WTC11 (cell line): ENCODE measurements at regions not wholly inside any gene's neighbourhood (a gene's known extent, or its start where the extent isn't known, plus 50 kb on each side); places are given as distances from the start of the nearest gene placed in this dataset.

Source experiments
- ATAC-seq: fragments of 200-7000 bp; cut with Tn5 transposase; 2 replicates; pipeline ENCODE4 v1.10.0; 2021; ENCODE audit warnings: mild to moderate bottlenecking, moderate library complexity
- CTCF ChIA-PET: fragments of 300-600 bp; sonication (Branson Sonifier 250); formaldehyde crosslinking; loops from one replicate; lab custom pipeline; 2021; ENCODE audit warnings: antibody characterized with exemption; lab: Charles Lee
- POLR2A ChIA-PET: fragments of 350-600 bp; sonication (Branson Sonifier 250); formaldehyde crosslinking; loops from one replicate; lab custom pipeline; 2021; ENCODE audit warnings: antibody characterized with exemption; lab: Charles Lee
- DNase-seq: peaks from one replicate; pipeline ENCODE4 v3.0.0; 2021; ENCODE audit warnings: low spot score
- H3K27ac Mint-ChIP-seq: 2 replicates; pipeline ENCODE4 v1.8.0; 2021; ENCODE audit warnings: mixed read lengths
- H3K27me3 Mint-ChIP-seq: 2 replicates; pipeline ENCODE4 v1.8.0; 2021; ENCODE audit warnings: low read depth, mild to moderate bottlenecking, moderate library complexity, mixed read lengths
- H3K36me3 Mint-ChIP-seq: 2 replicates; pipeline ENCODE4 v1.8.0; 2021; ENCODE audit warnings: mixed read lengths
- H3K4me1 Mint-ChIP-seq: 2 replicates; pipeline ENCODE4 v1.8.0; 2022; ENCODE audit warnings: mixed read lengths
- H3K4me3 Mint-ChIP-seq: 2 replicates; pipeline ENCODE4 v1.8.0; 2021; ENCODE audit warnings: mild to moderate bottlenecking, moderate library complexity, mixed read lengths
- H3K9me3 Mint-ChIP-seq: 2 replicates; pipeline ENCODE4 v1.8.0; 2021; ENCODE audit warnings: mixed read lengths
- ESRRA ChIP-seq: sonication (generic); formaldehyde crosslinking; IDR thresholded peaks from 2 replicates; pipeline ENCODE4 v1.8.1; 2022; ENCODE audit warnings: mild to moderate bottlenecking, missing genetic modification reagents, borderline replicate concordance
- FOXP1 ChIP-seq: sonication (generic); formaldehyde crosslinking; IDR thresholded peaks from 2 replicates; pipeline ENCODE4 v1.8.0; 2022; ENCODE audit warnings: missing genetic modification reagents, mild to moderate bottlenecking, moderate library complexity, borderline replicate concordance
- JAZF1 ChIP-seq: fragments of 250-450 bp; sonication (Bioruptor Pico); IDR thresholded peaks from 2 replicates; pipeline ENCODE4 v1.9.0; 2021; ENCODE audit warnings: moderate library complexity, mild to moderate bottlenecking, inconsistent platforms
- JUN ChIP-seq: sonication (generic); formaldehyde crosslinking; IDR thresholded peaks from 2 replicates; pipeline ENCODE4 v1.8.0; 2023; ENCODE audit warnings: mild to moderate bottlenecking, missing genetic modification reagents
- KAT7 ChIP-seq: sonication (generic); formaldehyde crosslinking; IDR thresholded peaks from 2 replicates; pipeline ENCODE4 v1.8.1; 2023; ENCODE audit warnings: missing genetic modification reagents, mild to moderate bottlenecking, borderline replicate concordance
- MAX ChIP-seq: sonication (generic); formaldehyde crosslinking; IDR thresholded peaks from 2 replicates; pipeline ENCODE4 v1.8.0; 2022; ENCODE audit warnings: mild to moderate bottlenecking, missing genetic modification reagents
- NFE2L1 ChIP-seq: sonication (generic); formaldehyde crosslinking; IDR thresholded peaks from 2 replicates; pipeline ENCODE4 v1.8.1; 2023; ENCODE audit warnings: missing genetic modification reagents
- NFYB ChIP-seq: sonication (generic); formaldehyde crosslinking; conservative IDR thresholded peaks from 2 replicates; pipeline ENCODE4 v1.8.0; 2022; ENCODE audit warnings: low read depth, missing genetic modification reagents
- NR2C2 ChIP-seq: sonication (generic); formaldehyde crosslinking; IDR thresholded peaks from 2 replicates; pipeline ENCODE4 v1.8.0; 2022; ENCODE audit warnings: mild to moderate bottlenecking, missing genetic modification reagents
- OVOL2 ChIP-seq: fragments of 250-450 bp; sonication (Bioruptor Pico); IDR thresholded peaks from 2 replicates; pipeline ENCODE4 v1.9.0; 2021; ENCODE audit warnings: mild to moderate bottlenecking, borderline replicate concordance
- SMAD3 ChIP-seq: sonication (generic); formaldehyde crosslinking; IDR thresholded peaks from 2 replicates; pipeline ENCODE4 v1.8.0; 2022; ENCODE audit warnings: missing genetic modification reagents, mild to moderate bottlenecking, borderline replicate concordance
- SMAD4 ChIP-seq: sonication (generic); formaldehyde crosslinking; IDR thresholded peaks from 2 replicates; pipeline ENCODE4 v1.8.0; 2022; ENCODE audit warnings: mild to moderate bottlenecking, missing genetic modification reagents
- SP1 ChIP-seq: sonication (generic); formaldehyde crosslinking; conservative IDR thresholded peaks from 2 replicates; pipeline ENCODE4 v1.8.1; 2022; ENCODE audit warnings: missing genetic modification reagents
- TEAD4 ChIP-seq: sonication (generic); formaldehyde crosslinking; IDR thresholded peaks from 2 replicates; pipeline ENCODE4 v1.8.0; 2022; ENCODE audit warnings: mild to moderate bottlenecking, missing genetic modification reagents
- TP53 ChIP-seq: sonication (generic); formaldehyde crosslinking; IDR thresholded peaks from 2 replicates; pipeline ENCODE4 v1.8.1; 2023; ENCODE audit warnings: mild to moderate bottlenecking, missing genetic modification reagents
- ZNF416 ChIP-seq: fragments of 250-450 bp; sonication (Bioruptor Pico); IDR thresholded peaks from 2 replicates; pipeline ENCODE4 v1.9.0; 2021; ENCODE audit warnings: mild to moderate bottlenecking, inconsistent platforms
- TF ChIP-seq, protein P1 (sequence below): sonication (generic); formaldehyde crosslinking; IDR thresholded peaks from 2 replicates; pipeline ENCODE4 v1.8.1; 2022; ENCODE audit warnings: low read depth, mild to moderate bottlenecking, moderate library complexity, missing genetic modification reagents, borderline replicate concordance
- TF ChIP-seq, protein P2 (sequence below): sonication (generic); formaldehyde crosslinking; IDR thresholded peaks from 2 replicates; pipeline ENCODE4 v1.8.1; 2023; ENCODE audit warnings: mild to moderate bottlenecking, missing genetic modification reagents, moderate library complexity
- TF ChIP-seq, protein P3 (sequence below): fragments of 250-450 bp; sonication (Bioruptor Pico); IDR thresholded peaks from 2 replicates; pipeline ENCODE4 v1.9.0; 2021; ENCODE audit warnings: mild to moderate bottlenecking
- TF ChIP-seq, protein P4 (sequence below): fragments of 250-450 bp; sonication (Bioruptor Pico); IDR thresholded peaks from 2 replicates; pipeline ENCODE4 v1.9.0; 2021; ENCODE audit warnings: moderate library complexity, mild to moderate bottlenecking, inconsistent platforms, borderline replicate concordance
- TF ChIP-seq, protein P5 (sequence below): sonication (generic); formaldehyde crosslinking; conservative IDR thresholded peaks from 2 replicates; pipeline ENCODE4 v1.8.1; 2023; ENCODE audit warnings: mild to moderate bottlenecking, low read depth, missing genetic modification reagents, moderate library complexity
- TF ChIP-seq, protein P6 (sequence below): sonication (generic); formaldehyde crosslinking; IDR thresholded peaks from 2 replicates; pipeline ENCODE4 v1.8.1; 2022; ENCODE audit warnings: mild to moderate bottlenecking, missing genetic modification reagents, moderate library complexity, borderline replicate concordance

DNA sequence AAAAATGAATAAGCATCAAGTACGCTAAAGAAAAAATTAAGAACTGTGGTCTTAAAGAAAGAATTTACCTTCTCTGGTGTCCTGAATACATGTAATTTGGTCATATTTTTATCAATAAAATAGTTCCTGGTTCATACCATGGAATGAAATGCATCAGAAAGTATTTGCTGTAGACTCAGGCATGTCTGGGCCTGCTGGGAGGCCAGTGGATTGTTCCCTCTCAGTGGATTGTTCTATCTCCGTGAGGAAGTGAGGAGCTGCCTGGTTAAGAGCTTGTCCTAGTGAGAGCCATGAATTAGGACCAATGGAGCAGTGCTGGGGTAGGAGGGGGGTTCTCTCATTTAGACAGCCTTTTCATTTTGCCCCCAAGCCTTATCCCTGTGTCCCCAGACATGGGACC lies 211.7 kb upstream of the HABP2 start:
- TF ChIP-seq, protein P1, sequence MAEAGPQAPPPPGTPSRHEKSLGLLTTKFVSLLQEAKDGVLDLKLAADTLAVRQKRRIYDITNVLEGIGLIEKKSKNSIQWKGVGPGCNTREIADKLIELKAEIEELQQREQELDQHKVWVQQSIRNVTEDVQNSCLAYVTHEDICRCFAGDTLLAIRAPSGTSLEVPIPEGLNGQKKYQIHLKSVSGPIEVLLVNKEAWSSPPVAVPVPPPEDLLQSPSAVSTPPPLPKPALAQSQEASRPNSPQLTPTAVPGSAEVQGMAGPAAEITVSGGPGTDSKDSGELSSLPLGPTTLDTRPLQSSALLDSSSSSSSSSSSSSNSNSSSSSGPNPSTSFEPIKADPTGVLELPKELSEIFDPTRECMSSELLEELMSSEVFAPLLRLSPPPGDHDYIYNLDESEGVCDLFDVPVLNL (CRISPR knock-in tag), result no peak
- TF ChIP-seq, protein P2, sequence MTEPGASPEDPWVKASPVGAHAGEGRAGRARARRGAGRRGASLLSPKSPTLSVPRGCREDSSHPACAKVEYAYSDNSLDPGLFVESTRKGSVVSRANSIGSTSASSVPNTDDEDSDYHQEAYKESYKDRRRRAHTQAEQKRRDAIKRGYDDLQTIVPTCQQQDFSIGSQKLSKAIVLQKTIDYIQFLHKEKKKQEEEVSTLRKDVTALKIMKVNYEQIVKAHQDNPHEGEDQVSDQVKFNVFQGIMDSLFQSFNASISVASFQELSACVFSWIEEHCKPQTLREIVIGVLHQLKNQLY, result no peak
- no peak for TF ChIP-seq OVOL2 (CRISPR knock-in tag)
- TF ChIP-seq TP53 (CRISPR knock-in tag), result no peak
- no peak for TF ChIP-seq ZNF416 (CRISPR knock-in tag)
- TF ChIP-seq NR2C2 (CRISPR knock-in tag), result no peak
- TF ChIP-seq JAZF1 (CRISPR knock-in tag), result no peak
- TF ChIP-seq, protein P3, sequence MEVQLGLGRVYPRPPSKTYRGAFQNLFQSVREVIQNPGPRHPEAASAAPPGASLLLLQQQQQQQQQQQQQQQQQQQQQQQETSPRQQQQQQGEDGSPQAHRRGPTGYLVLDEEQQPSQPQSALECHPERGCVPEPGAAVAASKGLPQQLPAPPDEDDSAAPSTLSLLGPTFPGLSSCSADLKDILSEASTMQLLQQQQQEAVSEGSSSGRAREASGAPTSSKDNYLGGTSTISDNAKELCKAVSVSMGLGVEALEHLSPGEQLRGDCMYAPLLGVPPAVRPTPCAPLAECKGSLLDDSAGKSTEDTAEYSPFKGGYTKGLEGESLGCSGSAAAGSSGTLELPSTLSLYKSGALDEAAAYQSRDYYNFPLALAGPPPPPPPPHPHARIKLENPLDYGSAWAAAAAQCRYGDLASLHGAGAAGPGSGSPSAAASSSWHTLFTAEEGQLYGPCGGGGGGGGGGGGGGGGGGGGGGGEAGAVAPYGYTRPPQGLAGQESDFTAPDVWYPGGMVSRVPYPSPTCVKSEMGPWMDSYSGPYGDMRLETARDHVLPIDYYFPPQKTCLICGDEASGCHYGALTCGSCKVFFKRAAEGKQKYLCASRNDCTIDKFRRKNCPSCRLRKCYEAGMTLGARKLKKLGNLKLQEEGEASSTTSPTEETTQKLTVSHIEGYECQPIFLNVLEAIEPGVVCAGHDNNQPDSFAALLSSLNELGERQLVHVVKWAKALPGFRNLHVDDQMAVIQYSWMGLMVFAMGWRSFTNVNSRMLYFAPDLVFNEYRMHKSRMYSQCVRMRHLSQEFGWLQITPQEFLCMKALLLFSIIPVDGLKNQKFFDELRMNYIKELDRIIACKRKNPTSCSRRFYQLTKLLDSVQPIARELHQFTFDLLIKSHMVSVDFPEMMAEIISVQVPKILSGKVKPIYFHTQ, result no peak
- no peak for TF ChIP-seq KAT7 (CRISPR knock-in tag)
- no peak for TF ChIP-seq TEAD4 (CRISPR knock-in tag)
- no peak for TF ChIP-seq FOXP1 (CRISPR knock-in tag)
- TF ChIP-seq, protein P4, sequence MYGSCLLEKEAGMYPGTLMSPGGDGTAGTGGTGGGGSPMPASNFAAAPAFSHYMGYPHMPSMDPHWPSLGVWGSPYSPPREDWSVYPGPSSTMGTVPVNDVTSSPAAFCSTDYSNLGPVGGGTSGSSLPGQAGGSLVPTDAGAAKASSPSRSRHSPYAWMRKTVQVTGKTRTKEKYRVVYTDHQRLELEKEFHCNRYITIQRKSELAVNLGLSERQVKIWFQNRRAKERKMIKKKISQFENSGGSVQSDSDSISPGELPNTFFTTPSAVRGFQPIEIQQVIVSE (CRISPR knock-in tag), result no peak
- no peak for TF ChIP-seq JUN
- TF ChIP-seq, protein P5, sequence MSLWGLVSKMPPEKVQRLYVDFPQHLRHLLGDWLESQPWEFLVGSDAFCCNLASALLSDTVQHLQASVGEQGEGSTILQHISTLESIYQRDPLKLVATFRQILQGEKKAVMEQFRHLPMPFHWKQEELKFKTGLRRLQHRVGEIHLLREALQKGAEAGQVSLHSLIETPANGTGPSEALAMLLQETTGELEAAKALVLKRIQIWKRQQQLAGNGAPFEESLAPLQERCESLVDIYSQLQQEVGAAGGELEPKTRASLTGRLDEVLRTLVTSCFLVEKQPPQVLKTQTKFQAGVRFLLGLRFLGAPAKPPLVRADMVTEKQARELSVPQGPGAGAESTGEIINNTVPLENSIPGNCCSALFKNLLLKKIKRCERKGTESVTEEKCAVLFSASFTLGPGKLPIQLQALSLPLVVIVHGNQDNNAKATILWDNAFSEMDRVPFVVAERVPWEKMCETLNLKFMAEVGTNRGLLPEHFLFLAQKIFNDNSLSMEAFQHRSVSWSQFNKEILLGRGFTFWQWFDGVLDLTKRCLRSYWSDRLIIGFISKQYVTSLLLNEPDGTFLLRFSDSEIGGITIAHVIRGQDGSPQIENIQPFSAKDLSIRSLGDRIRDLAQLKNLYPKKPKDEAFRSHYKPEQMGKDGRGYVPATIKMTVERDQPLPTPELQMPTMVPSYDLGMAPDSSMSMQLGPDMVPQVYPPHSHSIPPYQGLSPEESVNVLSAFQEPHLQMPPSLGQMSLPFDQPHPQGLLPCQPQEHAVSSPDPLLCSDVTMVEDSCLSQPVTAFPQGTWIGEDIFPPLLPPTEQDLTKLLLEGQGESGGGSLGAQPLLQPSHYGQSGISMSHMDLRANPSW (CRISPR knock-in tag), result no peak
- no peak for TF ChIP-seq SP1
- TF ChIP-seq NFE2L1 (CRISPR knock-in tag), result no peak
- TF ChIP-seq, all 79 proteins: peak for 0
- ATAC-seq (no peak), DNase-seq (no peak)
- POLR2A ChIA-PET, result no interaction called here
- H3K27me3 Mint-ChIP-seq, result no peaks in the 10 kb centered on the region; the same call in 1 of the 2 replicates
- peaks cover 13% of the 10 kb centered on the region for H3K4me1 Mint-ChIP-seq
- no peaks in the 10 kb centered on the region for H3K36me3 Mint-ChIP-seq
- CTCF ChIA-PET, result no interaction called here
- no peak overlapping the region for H3K27ac Mint-ChIP-seq
- no peak overlapping the region for H3K4me3 Mint-ChIP-seq
- no peaks in the 10 kb centered on the region for H3K9me3 Mint-ChIP-seq

DNA sequence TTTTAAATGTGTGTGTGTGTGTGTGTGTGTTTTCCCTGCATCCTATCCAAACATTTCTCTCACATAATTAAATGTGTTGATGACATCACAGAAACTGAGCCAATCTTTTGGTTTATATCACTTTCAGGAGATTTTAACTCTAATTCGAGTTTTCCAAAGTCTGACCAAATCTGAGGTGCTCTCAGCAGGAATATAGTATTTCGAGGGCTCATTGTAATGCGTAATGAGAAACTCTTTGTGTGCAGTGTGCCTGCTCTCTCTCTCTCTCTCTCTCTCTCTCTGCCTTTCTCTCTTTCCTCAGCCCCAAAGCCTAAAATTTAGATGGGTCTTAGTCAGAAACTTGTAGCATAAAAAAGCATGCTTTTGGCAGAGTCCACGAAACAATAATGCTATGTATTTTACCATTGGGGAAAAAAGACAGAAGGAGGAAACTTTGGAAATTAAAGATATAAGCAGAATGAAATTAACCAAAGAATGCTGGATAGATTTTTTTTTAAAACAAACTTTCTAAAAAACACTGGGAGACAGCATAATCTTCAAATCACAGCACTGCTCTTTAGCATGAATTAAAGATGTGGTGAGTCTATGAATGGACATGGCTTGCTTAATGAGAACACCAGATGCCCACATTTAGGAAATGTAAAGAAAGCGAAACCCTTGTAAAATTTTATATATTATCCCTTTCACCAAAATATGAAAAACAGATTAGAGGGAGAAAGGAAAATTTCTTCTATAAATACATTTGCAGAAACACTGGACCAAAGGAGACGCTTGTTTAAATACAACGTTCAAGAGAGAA lies 206.8 kb upstream of the HABP2 start:
- peaks cover 28% of the 10 kb centered on the region for H3K4me1 Mint-ChIP-seq
- H3K4me3 Mint-ChIP-seq, result no peak overlapping the region
- ChIA-PET POLR2A (no interaction called here), CTCF (interaction anchor here (0.6 to 2.5 kb wide), 2 partner anchors 39 to 270 kb away, joined by 4 to 9 read pairs; no protein-coding TSS in a partner anchor)
- H3K9me3 Mint-ChIP-seq, result peaks cover 5% of the 10 kb centered on the region
- ATAC-seq (peak; percentile 43; the same call in 1 of the 2 replicates), DNase-seq (no peak)
- H3K27me3 Mint-ChIP-seq, result no peaks in the 10 kb centered on the region; the same call in 1 of the 2 replicates
- H3K27ac Mint-ChIP-seq, result 0 out of 2 replicates have a peak overlapping the region, but pooled peaks have one; percentile 36
- H3K36me3 Mint-ChIP-seq, result no peaks in the 10 kb centered on the region; the same call in 1 of the 2 replicates
- TF ChIP-seq SMAD3 (CRISPR knock-in tag), result no peak
- TF ChIP-seq NFYB, result no peak
- TF ChIP-seq MAX (CRISPR knock-in tag), result no peak
- no peak for TF ChIP-seq SMAD4
- TF ChIP-seq, protein P6, sequence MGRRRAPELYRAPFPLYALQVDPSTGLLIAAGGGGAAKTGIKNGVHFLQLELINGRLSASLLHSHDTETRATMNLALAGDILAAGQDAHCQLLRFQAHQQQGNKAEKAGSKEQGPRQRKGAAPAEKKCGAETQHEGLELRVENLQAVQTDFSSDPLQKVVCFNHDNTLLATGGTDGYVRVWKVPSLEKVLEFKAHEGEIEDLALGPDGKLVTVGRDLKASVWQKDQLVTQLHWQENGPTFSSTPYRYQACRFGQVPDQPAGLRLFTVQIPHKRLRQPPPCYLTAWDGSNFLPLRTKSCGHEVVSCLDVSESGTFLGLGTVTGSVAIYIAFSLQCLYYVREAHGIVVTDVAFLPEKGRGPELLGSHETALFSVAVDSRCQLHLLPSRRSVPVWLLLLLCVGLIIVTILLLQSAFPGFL (CRISPR knock-in tag), result no peak
- TF ChIP-seq ESRRA (CRISPR knock-in tag), result no peak
